ENCODE measurements at regions not wholly inside any gene's neighbourhood (a gene's known extent, or its start where the extent isn't known, plus 50 kb on each side); places are given as distances from the start of the nearest gene placed in this dataset.

- H3K4me3 Mint-ChIP-seq: no peak overlapping the region
- H2AFZ ChIP-seq: 0 out of 2 replicates have a peak overlapping the region, but pooled peaks have one; percentile 20
- H3K27me3 ChIP-seq (ENCODE audit: insufficient read depth): no peaks in the 10 kb centered on the region
- no peaks in the 10 kb centered on the region for H3K4me1 Mint-ChIP-seq
- peaks cover 2% of the 10 kb centered on the region for H3K27me3 Mint-ChIP-seq (ENCODE audit: insufficient read depth, low read depth, poor library complexity)
- no peak overlapping the region for H3K4me2 ChIP-seq
- no peak for DNase-seq (ENCODE audit: low spot score)
- H3F3A ChIP-seq (replicated peaks; ENCODE audit: low read depth): no peaks in the 10 kb centered on the region
- no peaks in the 10 kb centered on the region for H3K36me3 ChIP-seq (ENCODE audit: insufficient read depth)
- H4K20me1 ChIP-seq (replicated peaks; ENCODE audit: insufficient read depth): no peaks in the 10 kb centered on the region
- ATAC-seq: no peak
- peaks cover 10% of the 10 kb centered on the region for H3K9me3 Mint-ChIP-seq
- H3K36me3 Mint-ChIP-seq (ENCODE audit: low read depth): no peaks in the 10 kb centered on the region; the same call in 2 of the 3 replicates
- no peak overlapping the region for H3K27ac ChIP-seq (ENCODE audit: low read depth)
- H3K4me3 ChIP-seq: no peak overlapping the region
- H3K9me2 ChIP-seq (ENCODE audit: insufficient read depth): peaks cover 8% of the 10 kb centered on the region; the same call in 1 of the 2 replicates
- TF ChIP-seq EZH2 (IDR thresholded peaks at IDR 0.05; ENCODE audit: low read depth, unreplicated experiment): no peak
- no peak for TF ChIP-seq JUNB (IDR thresholded peaks at IDR 0.05; ENCODE audit: unreplicated experiment)
- TF ChIP-seq, protein P1, sequence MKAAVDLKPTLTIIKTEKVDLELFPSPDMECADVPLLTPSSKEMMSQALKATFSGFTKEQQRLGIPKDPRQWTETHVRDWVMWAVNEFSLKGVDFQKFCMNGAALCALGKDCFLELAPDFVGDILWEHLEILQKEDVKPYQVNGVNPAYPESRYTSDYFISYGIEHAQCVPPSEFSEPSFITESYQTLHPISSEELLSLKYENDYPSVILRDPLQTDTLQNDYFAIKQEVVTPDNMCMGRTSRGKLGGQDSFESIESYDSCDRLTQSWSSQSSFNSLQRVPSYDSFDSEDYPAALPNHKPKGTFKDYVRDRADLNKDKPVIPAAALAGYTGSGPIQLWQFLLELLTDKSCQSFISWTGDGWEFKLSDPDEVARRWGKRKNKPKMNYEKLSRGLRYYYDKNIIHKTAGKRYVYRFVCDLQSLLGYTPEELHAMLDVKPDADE (IDR thresholded peaks at IDR 0.05): no peak
- TF ChIP-seq CTCF (conservative IDR thresholded peaks at IDR 0.05; ENCODE audit: low read depth in 2 of 2): no peak
- TF ChIP-seq ZNF462 (CRISPR knock-in tag; IDR thresholded peaks at IDR 0.05): no peak
- TF ChIP-seq POLR2AphosphoS5 (IDR thresholded peaks at IDR 0.05; ENCODE audit: low read depth): no peak
- TF ChIP-seq ZNF331 (CRISPR knock-in tag; IDR thresholded peaks at IDR 0.05; ENCODE audit: low read depth): no peak
- TF ChIP-seq ZNF114 (CRISPR knock-in tag; IDR thresholded peaks at IDR 0.05): no peak
- TF ChIP-seq CREB1 (CRISPR knock-in tag; IDR thresholded peaks at IDR 0.05; ENCODE audit: low read depth): no peak
- no peak for TF ChIP-seq STAT1 (IDR thresholded peaks at IDR 0.05; ENCODE audit: unreplicated experiment)
- TF ChIP-seq, protein P2, sequence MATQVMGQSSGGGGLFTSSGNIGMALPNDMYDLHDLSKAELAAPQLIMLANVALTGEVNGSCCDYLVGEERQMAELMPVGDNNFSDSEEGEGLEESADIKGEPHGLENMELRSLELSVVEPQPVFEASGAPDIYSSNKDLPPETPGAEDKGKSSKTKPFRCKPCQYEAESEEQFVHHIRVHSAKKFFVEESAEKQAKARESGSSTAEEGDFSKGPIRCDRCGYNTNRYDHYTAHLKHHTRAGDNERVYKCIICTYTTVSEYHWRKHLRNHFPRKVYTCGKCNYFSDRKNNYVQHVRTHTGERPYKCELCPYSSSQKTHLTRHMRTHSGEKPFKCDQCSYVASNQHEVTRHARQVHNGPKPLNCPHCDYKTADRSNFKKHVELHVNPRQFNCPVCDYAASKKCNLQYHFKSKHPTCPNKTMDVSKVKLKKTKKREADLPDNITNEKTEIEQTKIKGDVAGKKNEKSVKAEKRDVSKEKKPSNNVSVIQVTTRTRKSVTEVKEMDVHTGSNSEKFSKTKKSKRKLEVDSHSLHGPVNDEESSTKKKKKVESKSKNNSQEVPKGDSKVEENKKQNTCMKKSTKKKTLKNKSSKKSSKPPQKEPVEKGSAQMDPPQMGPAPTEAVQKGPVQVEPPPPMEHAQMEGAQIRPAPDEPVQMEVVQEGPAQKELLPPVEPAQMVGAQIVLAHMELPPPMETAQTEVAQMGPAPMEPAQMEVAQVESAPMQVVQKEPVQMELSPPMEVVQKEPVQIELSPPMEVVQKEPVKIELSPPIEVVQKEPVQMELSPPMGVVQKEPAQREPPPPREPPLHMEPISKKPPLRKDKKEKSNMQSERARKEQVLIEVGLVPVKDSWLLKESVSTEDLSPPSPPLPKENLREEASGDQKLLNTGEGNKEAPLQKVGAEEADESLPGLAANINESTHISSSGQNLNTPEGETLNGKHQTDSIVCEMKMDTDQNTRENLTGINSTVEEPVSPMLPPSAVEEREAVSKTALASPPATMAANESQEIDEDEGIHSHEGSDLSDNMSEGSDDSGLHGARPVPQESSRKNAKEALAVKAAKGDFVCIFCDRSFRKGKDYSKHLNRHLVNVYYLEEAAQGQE (IDR thresholded peaks at IDR 0.05; ENCODE audit: unreplicated experiment): no peak
- TF ChIP-seq EZH2phosphoT487 (IDR thresholded peaks at IDR 0.05; ENCODE audit: unreplicated experiment): no peak
- TF ChIP-seq NANOG (IDR thresholded peaks at IDR 0.05; ENCODE audit: borderline replicate concordance): no peak
- H3K4me1 ChIP-seq (ENCODE audit: insufficient read depth): no peaks in the 10 kb centered on the region
- no peaks in the 10 kb centered on the region for H3K79me2 ChIP-seq (replicated peaks; ENCODE audit: insufficient read depth)
- H3K27ac Mint-ChIP-seq: no peak overlapping the region
Measured at GRCh38 chr2:226515344-226516055, 284.1 kb downstream of the IRS1 start.
